ENCODE measurements at regions not wholly inside any gene's neighbourhood (a gene's known extent, or its start where the extent isn't known, plus 50 kb on each side); places are given as distances from the start of the nearest gene placed in this dataset.

DNA sequence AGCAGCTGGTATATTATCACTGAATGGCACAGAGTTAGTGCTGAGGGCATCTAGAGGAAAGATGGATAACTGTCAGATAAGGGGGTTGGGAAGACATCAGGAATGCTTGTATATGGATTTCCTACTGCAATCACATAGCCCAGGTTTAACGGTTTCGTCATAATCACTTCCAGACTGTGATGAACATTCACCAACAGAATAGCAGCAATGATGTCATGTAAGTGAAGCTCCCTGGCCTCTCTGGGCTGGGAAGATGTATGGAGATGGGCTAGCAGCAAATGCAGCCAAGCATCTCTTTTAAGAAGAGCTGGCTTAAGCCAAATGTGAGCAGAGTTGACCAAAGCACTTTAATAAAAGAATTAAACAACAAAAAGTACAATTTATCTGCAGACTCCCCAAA, 714.6 kb downstream of the GALC start:
- TF ChIP-seq, protein P1, sequence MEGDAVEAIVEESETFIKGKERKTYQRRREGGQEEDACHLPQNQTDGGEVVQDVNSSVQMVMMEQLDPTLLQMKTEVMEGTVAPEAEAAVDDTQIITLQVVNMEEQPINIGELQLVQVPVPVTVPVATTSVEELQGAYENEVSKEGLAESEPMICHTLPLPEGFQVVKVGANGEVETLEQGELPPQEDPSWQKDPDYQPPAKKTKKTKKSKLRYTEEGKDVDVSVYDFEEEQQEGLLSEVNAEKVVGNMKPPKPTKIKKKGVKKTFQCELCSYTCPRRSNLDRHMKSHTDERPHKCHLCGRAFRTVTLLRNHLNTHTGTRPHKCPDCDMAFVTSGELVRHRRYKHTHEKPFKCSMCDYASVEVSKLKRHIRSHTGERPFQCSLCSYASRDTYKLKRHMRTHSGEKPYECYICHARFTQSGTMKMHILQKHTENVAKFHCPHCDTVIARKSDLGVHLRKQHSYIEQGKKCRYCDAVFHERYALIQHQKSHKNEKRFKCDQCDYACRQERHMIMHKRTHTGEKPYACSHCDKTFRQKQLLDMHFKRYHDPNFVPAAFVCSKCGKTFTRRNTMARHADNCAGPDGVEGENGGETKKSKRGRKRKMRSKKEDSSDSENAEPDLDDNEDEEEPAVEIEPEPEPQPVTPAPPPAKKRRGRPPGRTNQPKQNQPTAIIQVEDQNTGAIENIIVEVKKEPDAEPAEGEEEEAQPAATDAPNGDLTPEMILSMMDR (IDR thresholded peaks at IDR 0.05) = no peak
- TF ChIP-seq POLR2A (IDR thresholded peaks at IDR 0.05) = no peak
- no peak for TF ChIP-seq POLR2AphosphoS5 (IDR thresholded peaks at IDR 0.05)

Measured in breast epithelium (tissue), 3 donors.